BLaER1 treated with 17β-estradiol and CSF1 and Interleukin-3, amounts not matched to agents 10 nM and 100 nM (cell line): ENCODE measurements at regions not wholly inside any gene's neighbourhood (a gene's known extent, or its start where the extent isn't known, plus 50 kb on each side); places are given as distances from the start of the nearest gene placed in this dataset.

ENCODE experiments used
- H3K27ac ChIP-seq, 11 experiments: shearing (Covaris generic); formaldehyde crosslinking; 2 replicates each; pipeline ENCODE4 v1.8.1; 2022
- H3K27me3 ChIP-seq, 11 experiments: shearing (Covaris generic); formaldehyde crosslinking; 2 replicates each; pipeline ENCODE4 v1.8.1; 2022
- H3K36me3 ChIP-seq, 11 experiments: shearing (Covaris generic); formaldehyde crosslinking; 2 replicates each; pipeline ENCODE4 v1.8.1; 2022
- H3K4me1 ChIP-seq, 10 experiments: shearing (Covaris generic); formaldehyde crosslinking; 2 replicates each; pipeline ENCODE4 v1.8.1; 2022
- H3K4me2 ChIP-seq, 11 experiments: shearing (Covaris generic); formaldehyde crosslinking; 2 replicates each; pipeline ENCODE4 v1.8.1; 2022
- H3K4me3 ChIP-seq, 10 experiments: shearing (Covaris generic); formaldehyde crosslinking; 2 replicates each; pipeline ENCODE4 v1.8.1; 2022
- H3K9ac ChIP-seq, 11 experiments: shearing (Covaris generic); formaldehyde crosslinking; 2 replicates each; pipeline ENCODE4 v1.8.1; 2022
- H3K9me3 ChIP-seq, 11 experiments: shearing (Covaris generic); formaldehyde crosslinking; replicated peaks in 1 of 11; 2 replicates each; pipeline ENCODE4 v1.8.1; 2022
- H4K20me1 ChIP-seq, 11 experiments: shearing (Covaris generic); formaldehyde crosslinking; 2 replicates each; pipeline ENCODE4 v1.8.1; 2022
- Cebpa-rat ChIP-seq, 11 experiments: shearing (Covaris generic); IDR thresholded peaks; 2 replicates each; pipeline ENCODE4 v1.8.1; 2022

- H4K20me1 ChIP-seq: no peaks in the 10 kb centered on the region
- H3K4me3 ChIP-seq: no peak overlapping the region
- no peak overlapping the region for H3K27ac ChIP-seq
- no peaks in the 10 kb centered on the region for H3K27me3 ChIP-seq
- no peaks in the 10 kb centered on the region for H3K36me3 ChIP-seq
- no peak for TF ChIP-seq Cebpa-rat (IDR thresholded peaks at IDR 0.05)
- H3K4me1 ChIP-seq: peaks cover 0 to 12% (median 0%) of the 10 kb centered on the region in 10 experiments; a peak in 9 of 20 replicates
- no peak overlapping the region for H3K4me2 ChIP-seq
- H3K9me3 ChIP-seq: peaks cover 0 to under 1% (median 0%) of the 10 kb centered on the region in 11 experiments; a peak in 2 of 22 replicates
- H3K9ac ChIP-seq: no peak overlapping the region
Measured at GRCh38 chr17:53122966-53123365, 699.8 kb upstream of the KIF2B start.

GRCh38 chr17:53119773-53120172, 703.0 kb upstream of the KIF2B start:
- Histone ChIP-seq H4K20me1 (no peaks in the 10 kb centered on the region), H3K36me3 (no peaks in the 10 kb centered on the region), H3K9ac (no peak overlapping the region), H3K4me3 (no peak overlapping the region), H3K9me3 (peaks cover 18 to 28% (median 21%) of the 10 kb centered on the region in 11 experiments), H3K27me3 (no peaks in the 10 kb centered on the region), H3K4me2 (no peak overlapping the region; a peak in 3 of 22 replicates), H3K4me1 (peaks cover 0 to 12% (median 0%) of the 10 kb centered on the region in 10 experiments; a peak in 9 of 20 replicates), H3K27ac (no peak overlapping the region)
- TF ChIP-seq Cebpa-rat (IDR thresholded peaks at IDR 0.05): no peak

GRCh38 chr17:53118948-53119347, 703.8 kb upstream of the KIF2B start:
- Histone ChIP-seq H3K4me2 (peak overlapping the region in 5 of 11 experiments; percentile 19 to 50 (median 34); a peak in 7 of 22 replicates), H3K9ac (no peak overlapping the region)
- TF ChIP-seq Cebpa-rat (IDR thresholded peaks at IDR 0.05): no peak

DNA sequence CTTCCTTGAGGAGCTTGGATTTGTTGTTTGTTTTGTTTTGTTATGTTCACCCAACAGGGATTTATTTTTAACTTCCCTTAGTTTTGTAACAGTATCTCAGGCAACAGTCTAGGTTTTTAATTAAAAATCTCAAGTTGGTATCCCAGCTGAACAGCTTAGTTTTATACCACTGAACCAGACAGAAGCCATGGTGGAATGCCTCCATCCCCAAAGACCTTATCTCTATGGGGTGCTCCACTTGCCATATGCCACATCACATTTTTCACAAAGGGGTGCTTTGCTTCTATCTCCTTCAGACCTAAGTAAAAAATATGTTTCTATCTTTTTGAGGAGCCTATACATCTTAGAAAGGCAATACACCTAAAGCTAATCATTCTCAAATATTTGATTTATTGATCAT, 715.8 kb upstream of the KIF2B start:
- H3K4me2 ChIP-seq: no peak overlapping the region
- no peak overlapping the region for H3K27ac ChIP-seq
- H3K36me3 ChIP-seq: no peaks in the 10 kb centered on the region
- H3K9me3 ChIP-seq: no peaks in the 10 kb centered on the region
- H4K20me1 ChIP-seq: no peaks in the 10 kb centered on the region
- H3K9ac ChIP-seq: no peak overlapping the region
- no peaks in the 10 kb centered on the region for H3K27me3 ChIP-seq
- H3K4me1 ChIP-seq: no peaks in the 10 kb centered on the region
- no peak overlapping the region for H3K4me3 ChIP-seq
- no peak for TF ChIP-seq Cebpa-rat (IDR thresholded peaks at IDR 0.05)

More at GRCh38 chr17:53118948-53119347, 703.8 kb upstream of the KIF2B start:
- Histone ChIP-seq H4K20me1 (no peaks in the 10 kb centered on the region), H3K36me3 (no peaks in the 10 kb centered on the region), H3K4me1 (peaks cover 0 to 12% (median 0%) of the 10 kb centered on the region in 10 experiments; a peak in 9 of 20 replicates), H3K9me3 (peaks cover 18 to 28% (median 21%) of the 10 kb centered on the region in 11 experiments), H3K27me3 (no peaks in the 10 kb centered on the region), H3K27ac (no peak overlapping the region), H3K4me3 (no peak overlapping the region)

GRCh38 chr17:53101706-53102105, 721.0 kb upstream of the KIF2B start:
- peaks cover 0 to 7% (median 0%) of the 10 kb centered on the region in 10 experiments; a peak in 3 of 20 replicates for H3K4me1 ChIP-seq
- H3K9me3 ChIP-seq: peaks cover 0 to 7% (median 0%) of the 10 kb centered on the region in 11 experiments; a peak in 3 of 22 replicates
- no peak overlapping the region for H3K27ac ChIP-seq
- no peaks in the 10 kb centered on the region for H4K20me1 ChIP-seq
- no peak overlapping the region for H3K4me3 ChIP-seq
- 0 out of 22 replicates have a peak overlapping the region, but pooled peaks of 1 of the 11 experiments have one; percentile 1 for H3K4me2 ChIP-seq
- no peaks in the 10 kb centered on the region for H3K27me3 ChIP-seq
- no peak overlapping the region for H3K9ac ChIP-seq
- TF ChIP-seq Cebpa-rat (IDR thresholded peaks at IDR 0.05): no peak
- H3K36me3 ChIP-seq: no peaks in the 10 kb centered on the region

DNA sequence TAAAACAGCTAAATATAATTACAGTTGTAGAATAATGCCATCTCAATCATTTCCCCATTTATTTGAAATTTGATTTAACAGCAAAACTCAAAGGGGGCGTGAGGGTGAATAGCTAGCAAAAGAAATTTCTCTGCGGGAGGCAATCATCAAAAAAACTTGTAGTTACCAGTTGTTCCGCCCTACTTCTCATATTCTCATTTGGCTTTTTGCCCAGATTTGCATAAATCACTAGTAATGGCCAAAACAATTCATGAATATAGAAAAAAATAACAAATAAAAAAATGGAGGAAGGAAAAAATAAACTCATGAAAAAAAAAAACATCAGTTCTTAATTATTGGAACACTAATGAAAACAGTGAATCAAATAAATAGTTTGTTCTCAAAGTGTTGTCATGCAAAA, 722.6 kb upstream of the KIF2B start:
- H3K4me1 ChIP-seq: peaks cover 0 to 7% (median 0%) of the 10 kb centered on the region in 10 experiments; a peak in 3 of 20 replicates
- no peak for TF ChIP-seq Cebpa-rat (IDR thresholded peaks at IDR 0.05)
- no peaks in the 10 kb centered on the region for H4K20me1 ChIP-seq
- H3K36me3 ChIP-seq: no peaks in the 10 kb centered on the region
- H3K9ac ChIP-seq: no peak overlapping the region
- no peaks in the 10 kb centered on the region for H3K27me3 ChIP-seq
- H3K9me3 ChIP-seq: peaks cover 0 to 7% (median 0%) of the 10 kb centered on the region in 11 experiments; a peak in 3 of 22 replicates
- no peak overlapping the region for H3K4me3 ChIP-seq
- H3K4me2 ChIP-seq: peak overlapping the region in 1 of 11 experiments; percentile 7; a peak in 1 of 22 replicates
- no peak overlapping the region for H3K27ac ChIP-seq

DNA sequence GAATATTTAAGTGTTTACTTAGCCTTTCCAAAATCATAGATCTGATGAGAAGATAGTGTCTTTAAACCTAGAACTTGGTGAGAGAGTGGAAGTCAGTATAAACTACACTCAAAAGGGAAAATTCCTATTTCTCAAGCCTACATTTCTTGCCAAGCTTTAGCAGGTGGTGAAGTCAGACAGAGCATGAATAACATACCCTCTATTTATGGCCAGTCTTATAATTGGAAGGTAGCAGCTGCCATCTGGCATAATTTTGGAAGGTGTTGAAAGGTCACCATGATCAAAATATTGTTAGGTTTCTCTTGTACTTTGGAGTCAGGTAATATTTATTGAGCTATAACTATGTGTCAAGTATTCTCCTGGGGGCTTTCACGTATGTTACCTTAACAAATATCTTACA, 729.3 kb upstream of the KIF2B start:
- H4K20me1 ChIP-seq: no peaks in the 10 kb centered on the region
- no peaks in the 10 kb centered on the region for H3K36me3 ChIP-seq
- H3K27me3 ChIP-seq: no peaks in the 10 kb centered on the region
- peaks cover 0 to 7% (median 0%) of the 10 kb centered on the region in 11 experiments; a peak in 3 of 22 replicates for H3K9me3 ChIP-seq
- peaks cover 0 to 12% (median 5%) of the 10 kb centered on the region in 10 experiments; a peak in 11 of 20 replicates for H3K4me1 ChIP-seq
- H3K4me2 ChIP-seq: no peak overlapping the region
- no peak for TF ChIP-seq Cebpa-rat (IDR thresholded peaks at IDR 0.05)
- no peak overlapping the region for H3K27ac ChIP-seq
- no peak overlapping the region for H3K9ac ChIP-seq
- H3K4me3 ChIP-seq: no peak overlapping the region

- no peaks in the 10 kb centered on the region for H3K36me3 ChIP-seq
Measured at GRCh38 chr17:53092072-53092471, 730.7 kb upstream of the KIF2B start.

GRCh38 chr17:53090770-53091169, 732.0 kb upstream of the KIF2B start:
- H3K27me3 ChIP-seq: no peaks in the 10 kb centered on the region
- no peak overlapping the region for H3K4me3 ChIP-seq
- H3K4me1 ChIP-seq: peaks cover 0 to 12% (median 5%) of the 10 kb centered on the region in 10 experiments; a peak in 11 of 20 replicates
- H3K27ac ChIP-seq: no peak overlapping the region
- no peak for TF ChIP-seq Cebpa-rat (IDR thresholded peaks at IDR 0.05)
- H3K4me2 ChIP-seq: no peak overlapping the region
- no peaks in the 10 kb centered on the region for H3K9me3 ChIP-seq
- H3K36me3 ChIP-seq: no peaks in the 10 kb centered on the region
- no peak overlapping the region for H3K9ac ChIP-seq
- no peaks in the 10 kb centered on the region for H4K20me1 ChIP-seq

More at GRCh38 chr17:53092072-53092471, 730.7 kb upstream of the KIF2B start:
- H3K27ac ChIP-seq: no peak overlapping the region
- no peak overlapping the region for H3K4me3 ChIP-seq
- H3K4me1 ChIP-seq: peaks cover 0 to 12% (median 5%) of the 10 kb centered on the region in 10 experiments; a peak in 11 of 20 replicates
- H3K27me3 ChIP-seq: no peaks in the 10 kb centered on the region
- H3K9me3 ChIP-seq: peaks cover 0 to 5% (median 0%) of the 10 kb centered on the region in 11 experiments; a peak in 2 of 22 replicates
- H3K9ac ChIP-seq: no peak overlapping the region
- H4K20me1 ChIP-seq: no peaks in the 10 kb centered on the region
- no peak for TF ChIP-seq Cebpa-rat (IDR thresholded peaks at IDR 0.05)
- H3K4me2 ChIP-seq: peak overlapping the region in 8 of 11 experiments; percentile 1 to 55 (median 36); a peak in 10 of 22 replicates

DNA sequence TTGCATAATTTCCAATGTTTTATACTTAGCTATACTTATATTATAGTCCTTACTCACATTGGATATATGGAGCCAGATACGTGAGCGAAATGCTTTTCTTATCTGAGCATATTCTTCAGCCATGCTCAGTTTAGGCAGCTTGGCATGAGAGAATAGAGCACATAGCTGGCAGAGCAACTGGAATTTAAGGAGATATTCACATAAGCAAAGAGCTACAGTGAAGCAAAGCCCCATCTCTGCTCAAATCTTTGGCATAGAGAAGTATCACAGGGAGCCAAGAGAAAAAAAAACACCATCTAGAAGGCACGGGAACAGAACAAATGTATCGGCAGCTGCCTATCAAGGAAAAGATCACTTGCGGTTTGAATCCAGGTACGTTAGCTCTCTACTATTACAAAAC, 734.2 kb upstream of the KIF2B start:
- no peak for TF ChIP-seq Cebpa-rat (IDR thresholded peaks at IDR 0.05)
- H3K9ac ChIP-seq: no peak overlapping the region
- H3K4me3 ChIP-seq: no peak overlapping the region
- H3K36me3 ChIP-seq: no peaks in the 10 kb centered on the region
- H4K20me1 ChIP-seq: no peaks in the 10 kb centered on the region
- H3K9me3 ChIP-seq: no peaks in the 10 kb centered on the region
- H3K27ac ChIP-seq: no peak overlapping the region
- H3K27me3 ChIP-seq: no peaks in the 10 kb centered on the region
- no peak overlapping the region for H3K4me2 ChIP-seq
- H3K4me1 ChIP-seq: peaks cover 0 to 12% (median 5%) of the 10 kb centered on the region in 10 experiments; a peak in 11 of 20 replicates
